ENCODE measurements at regions not wholly inside any gene's neighbourhood (a gene's known extent, or its start where the extent isn't known, plus 50 kb on each side); places are given as distances from the start of the nearest gene placed in this dataset.
"Not testable (repeated sequence)": the region's sequence is repeated elsewhere in the genome, so short reads cannot be mapped to it uniquely, and the experiment has no call there.

- DNase-seq (ENCODE audit: low read depth) = no peak
Measured at GRCh38 chr10:118966076-118966849, 63.3 kb upstream of the NANOS1 start.

- DNase-seq (ENCODE audit: low read depth) = no peak
Measured at GRCh38 chr10:118966850-118967125, 62.7 kb upstream of the NANOS1 start.

GRCh38 chr10:118967160-118967559 is 62.4 kb upstream of the NANOS1 start:
- DNase-seq (ENCODE audit: low read depth) = no peak

- DNase-seq (ENCODE audit: low read depth) = no peak
Measured at GRCh38 chr10:118968060-118968459, 61.5 kb upstream of the NANOS1 start.

- no peak for DNase-seq (ENCODE audit: low read depth)
Measured at GRCh38 chr10:118968482-118968881, 61.0 kb upstream of the NANOS1 start.

GRCh38 chr10:118969014-118969413 is 60.5 kb upstream of the NANOS1 start:
- no peak for DNase-seq (ENCODE audit: low read depth)

GRCh38 chr10:118970770-118971169 is 58.7 kb upstream of the NANOS1 start:
- DNase-seq (ENCODE audit: low read depth) = no peak

GRCh38 chr10:118971187-118971586 is 58.3 kb upstream of the NANOS1 start:
- DNase-seq (ENCODE audit: low read depth) = no peak

- DNase-seq (ENCODE audit: low read depth) = no peak
Measured at GRCh38 chr10:118971876-118972275, 57.6 kb upstream of the NANOS1 start.

- DNase-seq (ENCODE audit: low read depth) = no peak
Measured at GRCh38 chr10:118973744-118974143, 55.8 kb upstream of the NANOS1 start.

GRCh38 chr10:118974951-118975350 is 54.6 kb upstream of the NANOS1 start:
- DNase-seq (ENCODE audit: low read depth) = no peak

- DNase-seq (ENCODE audit: low read depth) = not testable (repeated sequence)
Measured at GRCh38 chr10:118976219-118976618, 53.3 kb upstream of the NANOS1 start.

- DNase-seq (ENCODE audit: low read depth) = no peak
Measured at GRCh38 chr10:118977022-118977599, 52.4 kb upstream of the NANOS1 start.

GRCh38 chr10:118977835-118978234 is 51.7 kb upstream of the NANOS1 start:
- no peak for DNase-seq (ENCODE audit: low read depth)

- no peak for DNase-seq (ENCODE audit: low read depth)
Measured at GRCh38 chr10:118978316-118978997, 51.1 kb upstream of the NANOS1 start.

- no peak for DNase-seq (ENCODE audit: low read depth)
Measured at GRCh38 chr10:118978998-118979350, 50.5 kb upstream of the NANOS1 start.

GRCh38 chr10:118979661-118980060 is 49.9 kb upstream of the NANOS1 start:
- no peak for DNase-seq (ENCODE audit: low read depth)

Data from stimulated activated CD8-positive, alpha-beta memory T cell treated with anti-CD3 and anti-CD28 coated beads, Interleukin-15, amount 100 ng/mL, for 24 hours (primary cell).